ENCODE measurements at regions not wholly inside any gene's neighbourhood (a gene's known extent, or its start where the extent isn't known, plus 50 kb on each side); places are given as distances from the start of the nearest gene placed in this dataset.

GRCh38 chr1:177556163-177556562, 385.4 kb downstream of the BRINP2 start:
- DNase-seq (no peak), ATAC-seq (ENCODE audit: low read depth) (no peak)
- Histone ChIP-seq H3K27me3 (ENCODE audit: control insufficient read depth, insufficient read depth, low read length) (no peaks in the 10 kb centered on the region), H3K23ac (ENCODE audit: low read depth, low read length) (no peak overlapping the region), H3K18ac (ENCODE audit: low read depth, low read length) (no peak overlapping the region), H2BK120ac (ENCODE audit: low read depth, low read length) (no peak overlapping the region), H3K4me3 (ENCODE audit: insufficient read depth, low read depth, low read length) (no peak overlapping the region), H4K5ac (ENCODE audit: low read depth, low read length) (no peak overlapping the region), H4K8ac (ENCODE audit: low read depth in 2 of 2, low read length in 2 of 2) (no peak overlapping the region), H2BK5ac (ENCODE audit: low read depth, low read length, poor library complexity, severe bottlenecking) (no peak overlapping the region), H3K4me1 (ENCODE audit: control insufficient read depth, insufficient read depth, low read length) (no peaks in the 10 kb centered on the region), H3K14ac (replicated peaks; ENCODE audit: low read depth, low read length) (no peak overlapping the region), H2AK9ac (replicated peaks; ENCODE audit: low read depth, low read length, poor library complexity) (no peak overlapping the region), H3K4ac (ENCODE audit: low read depth, low read length) (no peak overlapping the region), H2BK15ac (ENCODE audit: low read depth, low read length) (no peak overlapping the region), H4K91ac (ENCODE audit: insufficient read depth, low read depth, low read length) (no peak overlapping the region), H3K9me1 (ENCODE audit: insufficient read depth, low read length) (no peaks in the 10 kb centered on the region), H2AFZ (replicated peaks; ENCODE audit: low read length, poor library complexity) (no peak overlapping the region), H2AK5ac (ENCODE audit: low read depth, low read length) (no peak overlapping the region), H3K27ac (ENCODE audit: insufficient read depth, low read length) (no peak overlapping the region), H4K20me1 (ENCODE audit: insufficient read depth, low read length) (no peaks in the 10 kb centered on the region), H3K56ac (ENCODE audit: extremely low read depth, insufficient read depth, low read length) (no peak overlapping the region), H3K4me2 (ENCODE audit: low read depth, low read length) (no peak overlapping the region), H3K36me3 (ENCODE audit: control insufficient read depth, insufficient read depth, low read length) (no peaks in the 10 kb centered on the region), H3K9ac (ENCODE audit: low read depth, low read length) (no peak overlapping the region), H3K9me3 (ENCODE audit: control insufficient read depth, insufficient read depth, low read length) (no peaks in the 10 kb centered on the region), H2BK20ac (ENCODE audit: low read depth, low read length) (no peak overlapping the region), H3K79me1 (ENCODE audit: low read depth in 1 of 2, low read length in 2 of 2) (no peaks in the 10 kb centered on the region)
- dilution Hi-C loops (cut with HindIII; ENCODE audit: low sequenced_read_pairs, unreplicated experiment) = no loop called here
- intact Hi-C loops (cut with micrococcal nuclease) = no loop called here
- CTCF ChIA-PET = no interaction called here
- POLR2A ChIA-PET (ENCODE audit: unreplicated experiment) = no interaction called here
- TF ChIP-seq CHD1 (IDR thresholded peaks at IDR 0.05; ENCODE audit: low read depth, low read length) (no peak), MAZ (IDR thresholded peaks at IDR 0.05; ENCODE audit: borderline replicate concordance, low read depth, low read length) (no peak), FOS (IDR thresholded peaks at IDR 0.05; ENCODE audit: low read depth, low read length) (no peak), CTCF (conservative IDR thresholded peaks at IDR 0.05; ENCODE audit: low read depth, low read length) (no peak), MAFK (IDR thresholded peaks at IDR 0.05; ENCODE audit: low read depth, low read length) (no peak), NFE2L2 (IDR thresholded peaks at IDR 0.05; ENCODE audit: low read depth, low read length) (no peak), CEBPB (IDR thresholded peaks at IDR 0.05; ENCODE audit: low read depth, low read length) (no peak), POLR2A (IDR thresholded peaks at IDR 0.05; ENCODE audit: low read depth, low read length) (no peak), RFX5 (IDR thresholded peaks at IDR 0.05; ENCODE audit: low read depth, low read length) (no peak), SMC3 (IDR thresholded peaks at IDR 0.05; ENCODE audit: low read depth, low read length) (no peak), ELK1 (IDR thresholded peaks at IDR 0.05; ENCODE audit: borderline replicate concordance, low read depth, low read length) (no peak)
- no TSS peak for BruUV-seq (replicated peaks)
- in situ Hi-C loops (cut with MboI; ENCODE audit: low sequenced_read_pairs) = no loop called here
- whole genome bisulfite sequencing, 2 experiments (ENCODE audit: extremely low coverage in 2 of 2, insufficient read length in 1 of 2) = 0% methylated on average over 1 of the region's 1 CpG; no CpG with 5 or more reads in 1 of the 2 experiments
